Uterus (tissue), 3 donors: ENCODE measurements at regions not wholly inside any gene's neighbourhood (a gene's known extent, or its start where the extent isn't known, plus 50 kb on each side); places are given as distances from the start of the nearest gene placed in this dataset.

Source experiments
- DNase-seq, 2 donors: peaks; one replicate each; pipeline ENCODE4 v3.0.0-alpha.2; 2019 to 2020
- H3K27ac ChIP-seq, 2 donors: fragments of 200-600 bp; sonication (generic); 1 replicate in 1 of 2; 2 replicates in 1 of 2; pipeline ENCODE4 v1.5.1; 2016 to 2018
- H3K27me3 ChIP-seq, 2 donors: fragments of 200-600 bp; sonication (generic); one replicate each; pipeline ENCODE4 v1.5.1; 2018 to 2019; ENCODE audit warnings: control low read depth in 1 of 2
- H3K36me3 ChIP-seq, 2 donors: fragments of 200-600 bp; sonication (generic); one replicate each; pipeline ENCODE4 v1.5.1; 2019; ENCODE audit warnings: control low read depth in 1 of 2
- H3K4me1 ChIP-seq, 2 donors: fragments of 200-600 bp; sonication (generic); one replicate each; pipeline ENCODE4 v1.5.1; 2018 to 2019; ENCODE audit warnings: control low read depth in 1 of 2
- H3K4me3 ChIP-seq, 2 donors: fragments of 200-600 bp; sonication (generic); 1 replicate in 1 of 2; 2 replicates in 1 of 2; pipeline ENCODE4 v1.5.1; 2018 to 2019; ENCODE audit warnings: mild to moderate bottlenecking in 1 of 2
- H3K9me3 ChIP-seq, 2 donors: fragments of 200-600 bp; sonication (generic); one replicate each; pipeline ENCODE4 v1.5.1; 2019; ENCODE audit warnings: control low read depth in 1 of 2
- CTCF ChIP-seq, 4 experiments: fragments of 200-600 bp in 2 of 4; fragments of 450-650 bp in 2 of 4; sonication (generic) in 2 of 4; IDR thresholded peaks; one replicate each; pipeline ENCODE4 v1.5.1; 2016 to 2019; ENCODE audit warnings: antibody characterized with exemption in 4 of 4, mild to moderate bottlenecking in 2 of 4, moderate library complexity in 1 of 4
- POLR2A ChIP-seq, 2 donors: fragments of 450-650 bp; IDR thresholded peaks; one replicate each; pipeline ENCODE4 v1.6.1; 2016; ENCODE audit warnings: antibody characterized with exemption in 2 of 2, mild to moderate bottlenecking in 1 of 2, moderate library complexity in 1 of 2
- intact Hi-C: fragments of 100-400 bp; cut with DNase I; formaldehyde crosslinking; loops from one replicate; pipeline ENCODE4 v1.15.1; 2023; ENCODE audit warnings: low total_unique reads
- donor health status: DM: yes; HTN: yes; CAD: no.

- DNase-seq, result no peak
- Histone ChIP-seq H3K27me3 (no peaks in the 10 kb centered on the region), H3K27ac (no peak overlapping the region), H3K9me3 (no peaks in the 10 kb centered on the region), H3K4me1 (no peaks in the 10 kb centered on the region), H3K36me3 (no peaks in the 10 kb centered on the region), H3K4me3 (no peak overlapping the region)
- intact Hi-C loops, result no loop called here
- TF ChIP-seq POLR2A (IDR thresholded peaks at IDR 0.05), result no peak
Observed at GRCh38 chr7:25965405-25966123, 186.4 kb upstream of the NFE2L3 start.

- intact Hi-C loops, result no loop called here
- no peak for DNase-seq
- H3K27ac ChIP-seq, result no peak overlapping the region
- no peaks in the 10 kb centered on the region for H3K36me3 ChIP-seq
- H3K9me3 ChIP-seq, result no peaks in the 10 kb centered on the region
- H3K27me3 ChIP-seq, result no peaks in the 10 kb centered on the region
- no peak overlapping the region for H3K4me3 ChIP-seq
- H3K4me1 ChIP-seq, result no peaks in the 10 kb centered on the region
- TF ChIP-seq POLR2A (IDR thresholded peaks at IDR 0.05) (no peak), CTCF (IDR thresholded peaks at IDR 0.05) (no peak)
Observed at GRCh38 chr7:25966469-25966868, 185.5 kb upstream of the NFE2L3 start.

DNA sequence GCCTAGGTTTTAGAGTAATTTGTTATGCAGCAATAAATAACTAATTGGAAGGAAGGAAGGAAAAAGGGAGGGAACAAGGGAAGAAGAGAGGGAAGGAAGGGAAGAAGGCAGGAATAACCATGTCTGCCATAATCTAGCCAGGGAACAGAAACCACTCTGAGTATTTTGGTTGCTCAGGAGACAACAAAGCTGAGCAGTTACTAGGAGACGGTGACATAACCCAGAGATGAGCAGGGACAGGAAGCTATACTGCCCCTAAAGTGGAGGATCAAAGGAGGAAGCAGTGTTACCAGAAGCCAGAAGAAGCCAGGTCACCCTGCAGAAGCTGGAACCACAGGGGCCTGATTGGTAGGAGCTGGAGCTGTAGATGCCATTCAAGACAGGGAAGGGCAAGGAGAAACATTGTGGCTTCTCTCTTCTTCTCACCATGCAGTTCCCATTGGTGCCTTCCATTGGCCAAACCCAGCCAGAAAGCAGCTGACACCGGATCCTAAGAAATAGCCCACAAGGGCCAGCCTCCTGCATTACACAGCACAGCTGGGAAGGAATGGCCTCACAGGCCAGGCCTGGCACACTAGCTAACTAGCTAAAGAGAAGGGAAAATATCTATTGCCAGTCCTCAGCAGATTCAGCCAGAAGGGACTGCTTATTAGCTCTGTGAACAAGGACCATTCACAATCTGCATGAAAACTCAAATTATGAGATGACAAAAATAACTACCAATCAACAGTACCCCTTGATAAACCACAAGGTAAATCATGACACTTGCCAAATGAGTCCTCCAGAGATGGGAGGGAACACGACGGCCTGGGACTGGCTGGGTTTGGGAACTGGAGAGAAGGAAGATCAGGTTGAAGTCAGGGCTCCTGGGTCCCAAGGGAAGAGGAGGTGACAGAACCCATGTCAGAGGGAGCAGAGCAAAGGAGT, 184.5 kb upstream of the NFE2L3 start:
- no peak overlapping the region for H3K27ac ChIP-seq
- H3K9me3 ChIP-seq, result no peaks in the 10 kb centered on the region
- intact Hi-C loops, result no loop called here
- no peak for TF ChIP-seq POLR2A (IDR thresholded peaks at IDR 0.05)
- H3K4me3 ChIP-seq, result no peak overlapping the region
- no peak for DNase-seq
- no peaks in the 10 kb centered on the region for H3K27me3 ChIP-seq
- no peaks in the 10 kb centered on the region for H3K4me1 ChIP-seq
- H3K36me3 ChIP-seq, result no peaks in the 10 kb centered on the region

DNA sequence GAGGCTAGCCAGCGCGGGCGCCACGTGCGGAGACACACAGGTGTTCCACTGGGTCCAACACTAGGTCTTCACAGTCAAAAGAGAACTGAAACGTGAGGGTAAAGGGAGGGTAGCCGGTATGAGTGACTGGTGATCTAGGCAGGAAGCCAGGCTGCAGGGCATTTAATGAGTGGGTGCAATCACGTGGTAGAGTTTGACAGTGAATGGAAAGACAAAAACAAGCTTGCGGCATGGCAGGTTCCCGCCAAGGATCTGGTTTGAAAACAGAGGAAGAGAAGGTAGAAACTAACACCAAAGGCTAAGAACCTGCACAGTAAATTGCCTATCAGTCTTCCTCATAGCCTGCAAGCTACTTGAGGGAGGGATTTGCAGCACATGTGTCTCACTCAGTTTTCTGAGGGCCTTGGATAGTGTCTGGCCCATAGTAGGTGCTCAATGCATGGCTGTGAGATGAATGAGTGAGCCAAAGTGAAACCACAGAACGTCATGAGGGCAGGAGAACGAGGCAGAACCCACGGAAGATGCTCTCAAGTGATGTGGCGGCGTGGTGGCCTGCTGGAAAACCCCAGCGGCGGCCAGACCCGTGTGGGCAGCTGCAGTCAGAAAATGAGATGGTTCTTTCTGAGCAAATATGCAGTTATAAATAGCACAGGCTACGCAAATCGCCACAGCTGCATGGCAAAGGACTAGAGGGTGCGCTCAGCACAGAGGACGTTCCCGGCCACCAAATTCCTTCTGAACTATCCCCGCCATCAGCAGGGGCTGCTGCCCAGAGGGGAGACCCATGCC, 183.6 kb upstream of the NFE2L3 start:
- Histone ChIP-seq H3K4me1 (no peaks in the 10 kb centered on the region), H3K4me3 (no peak overlapping the region), H3K36me3 (no peaks in the 10 kb centered on the region), H3K9me3 (no peaks in the 10 kb centered on the region), H3K27me3 (no peaks in the 10 kb centered on the region), H3K27ac (no peak overlapping the region)
- no peak for TF ChIP-seq POLR2A (IDR thresholded peaks at IDR 0.05)
- TF ChIP-seq CTCF (IDR thresholded peaks at IDR 0.05), result no peak
- DNase-seq, result no peak
- intact Hi-C loops, result no loop called here

DNA sequence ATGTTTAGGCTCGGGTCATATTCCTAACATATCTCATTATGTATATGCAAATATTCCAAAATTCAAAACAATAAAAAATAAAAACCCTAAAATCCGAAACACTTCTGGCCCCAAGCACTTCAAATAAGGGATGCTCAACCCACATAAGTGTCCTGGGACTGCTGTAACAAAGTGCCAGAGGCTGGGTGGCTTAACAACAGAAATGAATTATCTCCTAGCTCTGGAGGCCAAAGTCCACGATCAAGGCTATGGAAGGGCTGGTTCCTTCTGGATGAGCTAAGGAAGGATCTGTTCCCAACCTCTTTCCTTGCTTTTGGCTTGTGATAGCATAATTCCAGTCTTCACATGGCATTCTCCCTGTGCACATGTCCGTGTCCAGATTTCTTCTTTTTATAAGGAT, 181.6 kb upstream of the NFE2L3 start:
- Histone ChIP-seq H3K4me3 (no peak overlapping the region), H3K9me3 (no peaks in the 10 kb centered on the region), H3K4me1 (no peaks in the 10 kb centered on the region), H3K27ac (no peak overlapping the region), H3K27me3 (no peaks in the 10 kb centered on the region), H3K36me3 (no peaks in the 10 kb centered on the region)
- DNase-seq, result no peak
- no peak for TF ChIP-seq POLR2A (IDR thresholded peaks at IDR 0.05)
- TF ChIP-seq CTCF (IDR thresholded peaks at IDR 0.05), result no peak
- intact Hi-C loops, result no loop called here
